ENCODE measurements at regions not wholly inside any gene's neighbourhood (a gene's known extent, or its start where the extent isn't known, plus 50 kb on each side); places are given as distances from the start of the nearest gene placed in this dataset.

DNA sequence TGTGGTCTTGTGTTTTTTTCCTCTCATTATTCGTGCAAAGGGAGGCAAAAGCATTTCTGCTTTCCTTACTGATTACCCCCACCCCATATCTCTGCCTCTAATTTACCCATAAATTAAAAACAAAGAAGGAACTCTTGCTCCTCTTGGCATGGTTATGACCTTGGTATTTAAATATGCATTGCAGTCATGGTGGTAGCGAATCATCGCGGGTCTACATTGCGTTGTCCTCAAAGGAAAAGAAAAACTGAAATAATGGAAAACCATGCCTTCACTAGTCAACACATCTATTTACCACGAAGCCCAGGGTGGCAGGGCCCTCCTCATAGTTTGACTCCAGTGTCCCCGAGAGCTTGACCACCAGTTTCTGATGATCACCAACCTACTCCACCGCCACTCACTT, 126.7 kb upstream of the PARP11 start:
- no peak overlapping the region for H2AFZ ChIP-seq (ENCODE audit: control insufficient read depth, low read depth, low read length)

DNA sequence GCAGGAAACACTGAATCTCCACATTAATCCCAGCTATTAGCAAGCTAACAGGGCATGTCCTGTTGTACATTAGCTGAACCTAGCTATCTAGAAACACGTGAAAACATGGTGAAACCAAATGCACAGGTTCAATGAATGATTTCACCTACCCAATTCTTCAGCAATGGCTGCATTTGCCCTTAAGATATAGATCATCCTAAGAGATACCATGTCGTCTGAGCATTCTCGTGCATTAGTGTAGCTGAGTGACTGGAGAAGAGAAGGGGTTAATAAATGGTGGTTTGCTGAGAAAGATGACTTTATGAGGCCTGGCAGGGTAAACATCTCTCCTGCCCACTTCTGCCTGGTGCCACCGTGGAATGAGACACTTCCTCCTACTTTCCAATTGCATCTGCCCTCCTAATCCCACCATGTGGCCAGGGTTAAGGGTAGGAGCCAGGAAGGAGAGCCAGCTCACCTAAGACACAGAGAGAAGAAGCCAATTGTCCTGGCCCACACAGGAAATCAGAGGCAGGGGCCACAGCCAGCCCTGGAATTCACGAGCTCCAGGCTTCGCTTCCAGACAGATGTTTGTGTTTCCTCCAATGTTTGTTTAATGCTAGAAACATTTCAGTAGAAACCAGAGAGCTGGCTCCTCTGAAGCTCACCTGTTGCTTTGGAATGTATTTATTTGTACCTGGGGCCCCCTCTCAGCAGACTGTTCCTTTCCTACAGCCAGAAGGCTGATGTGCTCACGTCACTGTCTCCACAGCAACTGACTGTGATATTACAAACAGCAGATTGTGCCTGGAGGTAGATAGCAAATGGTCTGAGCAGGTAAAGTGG, 126.0 kb upstream of the PARP11 start:
- ATAC-seq: no peak
- Histone ChIP-seq H3K4me3 (no peak overlapping the region), H3K79me2 (ENCODE audit: control insufficient read depth, insufficient read depth, low read length) (no peaks in the 10 kb centered on the region), H3K9me3 (replicated peaks; ENCODE audit: control insufficient read depth, insufficient read depth, low read length) (no peaks in the 10 kb centered on the region; the same call in 1 of the 3 replicates), H4K20me1 (ENCODE audit: control insufficient read depth, insufficient read depth) (no peaks in the 10 kb centered on the region), H3K27ac (ENCODE audit: control insufficient read depth, insufficient read depth) (no peak overlapping the region), H3K4me2 (ENCODE audit: control insufficient read depth, insufficient read depth) (no peak overlapping the region), H2AFZ (ENCODE audit: control insufficient read depth, low read depth, low read length) (no peak overlapping the region), H3K9ac (ENCODE audit: control insufficient read depth, insufficient read depth, low read length) (no peak overlapping the region), H3K4me1 (ENCODE audit: control insufficient read depth, insufficient read depth, low read length) (no peaks in the 10 kb centered on the region), H3K36me3 (ENCODE audit: control insufficient read depth in 2 of 2, insufficient read depth in 2 of 2, low read length in 1 of 2) (no peaks in the 10 kb centered on the region), H3K27me3 (replicated peaks in 1 of 2; ENCODE audit: control insufficient read depth in 2 of 2, insufficient read depth in 2 of 2, low read length in 1 of 2) (peaks cover 0 to 7% of the 10 kb centered on the region in 2 experiments; a peak in 2 of 4 replicates)
- POLR2A ChIA-PET: interaction anchor here (0.6 kb wide), 1 partner anchor 274 kb away, joined by 4 read pairs; the partner anchor contains the start of gene CCND2
- CTCF ChIA-PET: interaction anchor here (1.0 to 2.6 kb wide), 11 partner anchors 17 to 528 kb away, joined by 3 to 17 read pairs (median 5); no protein-coding TSS in a partner anchor
- FAIRE-seq: no peak
- WGBS (ENCODE audit: insufficient coverage, insufficient replicate concordance, low lambda C conversion rate, missing lambda C conversion rate): 22% methylated on average over 7 of the region's 7 CpGs
- no peak for DNase-seq (ENCODE audit: low read depth, low spot score)
- BruUV-seq (replicated peaks): no TSS peak
- SMC1A ChIA-PET (ENCODE audit: uncharacterized antibody, unreplicated experiment): interaction anchor here (0.9 to 11.2 kb wide), 8 partner anchors 10 to 326 kb away, joined by 3 to 91 read pairs (median 5); partner anchors contain the start of gene TIGAR
- intact Hi-C loops (cut with micrococcal nuclease; ENCODE audit: unreplicated experiment): loop anchor here (10.0 kb wide), 1 partner anchor 526 kb away; no protein-coding TSS in a partner anchor
- RAD21 ChIA-PET (ENCODE audit: unreplicated experiment): interaction anchor here (0.6 to 5.8 kb wide), 6 partner anchors 272 to 531 kb away, joined by 3 to 31 read pairs (median 4); partner anchors contain the start of gene CCND2
- in situ Hi-C loops (cut with MboI): no loop called here
- TF ChIP-seq, protein P1, sequence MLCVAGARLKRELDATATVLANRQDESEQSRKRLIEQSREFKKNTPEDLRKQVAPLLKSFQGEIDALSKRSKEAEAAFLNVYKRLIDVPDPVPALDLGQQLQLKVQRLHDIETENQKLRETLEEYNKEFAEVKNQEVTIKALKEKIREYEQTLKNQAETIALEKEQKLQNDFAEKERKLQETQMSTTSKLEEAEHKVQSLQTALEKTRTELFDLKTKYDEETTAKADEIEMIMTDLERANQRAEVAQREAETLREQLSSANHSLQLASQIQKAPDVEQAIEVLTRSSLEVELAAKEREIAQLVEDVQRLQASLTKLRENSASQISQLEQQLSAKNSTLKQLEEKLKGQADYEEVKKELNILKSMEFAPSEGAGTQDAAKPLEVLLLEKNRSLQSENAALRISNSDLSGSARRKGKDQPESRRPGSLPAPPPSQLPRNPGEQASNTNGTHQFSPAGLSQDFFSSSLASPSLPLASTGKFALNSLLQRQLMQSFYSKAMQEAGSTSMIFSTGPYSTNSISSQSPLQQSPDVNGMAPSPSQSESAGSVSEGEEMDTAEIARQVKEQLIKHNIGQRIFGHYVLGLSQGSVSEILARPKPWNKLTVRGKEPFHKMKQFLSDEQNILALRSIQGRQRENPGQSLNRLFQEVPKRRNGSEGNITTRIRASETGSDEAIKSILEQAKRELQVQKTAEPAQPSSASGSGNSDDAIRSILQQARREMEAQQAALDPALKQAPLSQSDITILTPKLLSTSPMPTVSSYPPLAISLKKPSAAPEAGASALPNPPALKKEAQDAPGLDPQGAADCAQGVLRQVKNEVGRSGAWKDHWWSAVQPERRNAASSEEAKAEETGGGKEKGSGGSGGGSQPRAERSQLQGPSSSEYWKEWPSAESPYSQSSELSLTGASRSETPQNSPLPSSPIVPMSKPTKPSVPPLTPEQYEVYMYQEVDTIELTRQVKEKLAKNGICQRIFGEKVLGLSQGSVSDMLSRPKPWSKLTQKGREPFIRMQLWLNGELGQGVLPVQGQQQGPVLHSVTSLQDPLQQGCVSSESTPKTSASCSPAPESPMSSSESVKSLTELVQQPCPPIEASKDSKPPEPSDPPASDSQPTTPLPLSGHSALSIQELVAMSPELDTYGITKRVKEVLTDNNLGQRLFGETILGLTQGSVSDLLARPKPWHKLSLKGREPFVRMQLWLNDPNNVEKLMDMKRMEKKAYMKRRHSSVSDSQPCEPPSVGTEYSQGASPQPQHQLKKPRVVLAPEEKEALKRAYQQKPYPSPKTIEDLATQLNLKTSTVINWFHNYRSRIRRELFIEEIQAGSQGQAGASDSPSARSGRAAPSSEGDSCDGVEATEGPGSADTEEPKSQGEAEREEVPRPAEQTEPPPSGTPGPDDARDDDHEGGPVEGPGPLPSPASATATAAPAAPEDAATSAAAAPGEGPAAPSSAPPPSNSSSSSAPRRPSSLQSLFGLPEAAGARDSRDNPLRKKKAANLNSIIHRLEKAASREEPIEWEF (IDR thresholded peaks at IDR 0.05; ENCODE audit: insufficient replicate concordance, low read depth, low read length): no peak
- TF ChIP-seq JUND (IDR thresholded peaks at IDR 0.05; ENCODE audit: low read depth, low read length): no peak
- TF ChIP-seq, protein P2, sequence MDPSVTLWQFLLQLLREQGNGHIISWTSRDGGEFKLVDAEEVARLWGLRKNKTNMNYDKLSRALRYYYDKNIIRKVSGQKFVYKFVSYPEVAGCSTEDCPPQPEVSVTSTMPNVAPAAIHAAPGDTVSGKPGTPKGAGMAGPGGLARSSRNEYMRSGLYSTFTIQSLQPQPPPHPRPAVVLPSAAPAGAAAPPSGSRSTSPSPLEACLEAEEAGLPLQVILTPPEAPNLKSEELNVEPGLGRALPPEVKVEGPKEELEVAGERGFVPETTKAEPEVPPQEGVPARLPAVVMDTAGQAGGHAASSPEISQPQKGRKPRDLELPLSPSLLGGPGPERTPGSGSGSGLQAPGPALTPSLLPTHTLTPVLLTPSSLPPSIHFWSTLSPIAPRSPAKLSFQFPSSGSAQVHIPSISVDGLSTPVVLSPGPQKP (IDR thresholded peaks at IDR 0.05; ENCODE audit: low read depth, low read length): no peak
- no peak for TF ChIP-seq DPF2 (IDR thresholded peaks at IDR 0.05)
- no peak for TF ChIP-seq NR2C2 (IDR thresholded peaks at IDR 0.05; ENCODE audit: borderline replicate concordance, control insufficient read depth, insufficient read length, low read depth)
- no peak for TF ChIP-seq ZNF217 (IDR thresholded peaks at IDR 0.05)

More for the DNA sequence above, 126.7 kb upstream of the PARP11 start:
- no peak overlapping the region for H3K4me3 ChIP-seq
- CTCF ChIA-PET: interaction anchor here (0.7 to 2.6 kb wide), 6 partner anchors 8 to 421 kb away, joined by 3 to 17 read pairs (median 4); no protein-coding TSS in a partner anchor
- DNase-seq (ENCODE audit: low read depth, low spot score) (no peak), ATAC-seq (no peak), FAIRE-seq (no peak)
- H3K4me2 ChIP-seq (ENCODE audit: control insufficient read depth, insufficient read depth): no peak overlapping the region
- no peak overlapping the region for H3K9ac ChIP-seq (ENCODE audit: control insufficient read depth, insufficient read depth, low read length)
- no peaks in the 10 kb centered on the region; the same call in 1 of the 3 replicates for H3K9me3 ChIP-seq (replicated peaks; ENCODE audit: control insufficient read depth, insufficient read depth, low read length)
- H4K20me1 ChIP-seq (ENCODE audit: control insufficient read depth, insufficient read depth): no peaks in the 10 kb centered on the region
- no peak overlapping the region for H3K27ac ChIP-seq (ENCODE audit: control insufficient read depth, insufficient read depth)
- in situ Hi-C loops (cut with MboI) (no loop called here), intact Hi-C loops (cut with micrococcal nuclease; ENCODE audit: unreplicated experiment) (loop anchor here (10.0 kb wide), 1 partner anchor 525 kb away; no protein-coding TSS in a partner anchor)
- WGBS (ENCODE audit: insufficient coverage, insufficient replicate concordance, low lambda C conversion rate, missing lambda C conversion rate): 56% methylated on average over 8 of the region's 8 CpGs
- no TSS peak for BruUV-seq (replicated peaks)
- SMC1A ChIA-PET (ENCODE audit: uncharacterized antibody, unreplicated experiment): interaction anchor here (0.8 to 11.2 kb wide), 6 partner anchors 8 to 326 kb away, joined by 4 to 91 read pairs (median 6); no protein-coding TSS in a partner anchor
- no peaks in the 10 kb centered on the region for H3K4me1 ChIP-seq (ENCODE audit: control insufficient read depth, insufficient read depth, low read length)
- RAD21 ChIA-PET (ENCODE audit: unreplicated experiment): interaction anchor here (2.0 to 5.8 kb wide), 2 partner anchors 272 to 277 kb away, joined by 6 to 31 read pairs; no protein-coding TSS in a partner anchor
- no peak for TF ChIP-seq TCF7 (IDR thresholded peaks at IDR 0.05; ENCODE audit: borderline replicate concordance)
- no peak for TF ChIP-seq NBN (IDR thresholded peaks at IDR 0.05)
- TF ChIP-seq WRNIP1 (IDR thresholded peaks at IDR 0.05; ENCODE audit: borderline replicate concordance, low read depth, low read length): no peak
- no peak for TF ChIP-seq LARP7 (IDR thresholded peaks at IDR 0.05)
- TF ChIP-seq TAF1 (IDR thresholded peaks at IDR 0.05; ENCODE audit: borderline replicate concordance, low read depth, low read length): no peak
- POLR2A ChIA-PET: no interaction called here
- no peaks in the 10 kb centered on the region for H3K36me3 ChIP-seq (ENCODE audit: control insufficient read depth in 2 of 2, insufficient read depth in 2 of 2, low read length in 1 of 2)
- H3K79me2 ChIP-seq (ENCODE audit: control insufficient read depth, insufficient read depth, low read length): no peaks in the 10 kb centered on the region
- peaks cover 0 to 7% of the 10 kb centered on the region in 2 experiments; a peak in 3 of 4 replicates for H3K27me3 ChIP-seq (replicated peaks in 1 of 2; ENCODE audit: control insufficient read depth in 2 of 2, insufficient read depth in 2 of 2, low read length in 1 of 2)
